C1 segment of cervical spinal cord (tissue), 14 donors: ENCODE measurements at regions not wholly inside any gene's neighbourhood (a gene's known extent, or its start where the extent isn't known, plus 50 kb on each side); places are given as distances from the start of the nearest gene placed in this dataset.
"Not testable (repeated sequence)": the region's sequence is repeated elsewhere in the genome, so short reads cannot be mapped to it uniquely, and the experiment has no call there.

Source experiments
- DNase-seq, 14 donors: peaks; one replicate each; lab custom pipeline; 2025; lab: John Stamatoyannopoulos, UW

GRCh38 chr2:216959433-216959832, 99.6 kb upstream of the TNP1 start:
- DNase-seq, result no peak

GRCh38 chr2:216956820-216957493, 97.1 kb upstream of the TNP1 start:
- no peak for DNase-seq

- DNase-seq, result no peak
These were observed 91.3 kb upstream of the TNP1 start for GRCh38 chr2:216951171-216951570.

GRCh38 chr2:216950547-216950946, 90.7 kb upstream of the TNP1 start:
- DNase-seq, result no peak

GRCh38 chr2:216949700-216950413, 90.0 kb upstream of the TNP1 start:
- DNase-seq, result no peak

- no peak for DNase-seq
These were observed 87.2 kb upstream of the TNP1 start for GRCh38 chr2:216947055-216947454.

- DNase-seq, result no peak
These were observed 84.9 kb upstream of the TNP1 start for GRCh38 chr2:216944733-216945132.

GRCh38 chr2:216943109-216943508, 83.2 kb upstream of the TNP1 start:
- no peak for DNase-seq

GRCh38 chr2:216942465-216942864, 82.6 kb upstream of the TNP1 start:
- DNase-seq, result no peak

- no peak for DNase-seq
These were observed 82.2 kb upstream of the TNP1 start for GRCh38 chr2:216942016-216942415.

- DNase-seq, result no peak
These were observed 77.1 kb upstream of the TNP1 start for GRCh38 chr2:216936954-216937357.

GRCh38 chr2:216934623-216935022, 74.8 kb upstream of the TNP1 start:
- no peak for DNase-seq

- DNase-seq, result no peak
These were observed 74.3 kb upstream of the TNP1 start for GRCh38 chr2:216934151-216934550.

GRCh38 chr2:216932863-216933548, 73.1 kb upstream of the TNP1 start:
- peak in 1 of 14 donors; percentile 71 for DNase-seq

- DNase-seq, result no peak
These were observed 72.4 kb upstream of the TNP1 start for GRCh38 chr2:216932113-216932862.

GRCh38 chr2:216930716-216931115, 70.9 kb upstream of the TNP1 start:
- peak in 1 of 14 donors; percentile 29 for DNase-seq

GRCh38 chr2:216929338-216929737, 69.5 kb upstream of the TNP1 start:
- not testable (repeated sequence) for DNase-seq

GRCh38 chr2:216927163-216927562, 67.3 kb upstream of the TNP1 start:
- DNase-seq, result no peak

GRCh38 chr2:216925636-216926366, 65.9 kb upstream of the TNP1 start:
- DNase-seq, result no peak

- DNase-seq, result no peak
These were observed 65.1 kb upstream of the TNP1 start for GRCh38 chr2:216925006-216925405.

GRCh38 chr2:216923706-216924105, 63.8 kb upstream of the TNP1 start:
- DNase-seq, result no peak
